MG63 (cell line): ENCODE measurements at regions not wholly inside any gene's neighbourhood (a gene's known extent, or its start where the extent isn't known, plus 50 kb on each side); places are given as distances from the start of the nearest gene placed in this dataset.
"Not testable (repeated sequence)": the region's sequence is repeated elsewhere in the genome, so short reads cannot be mapped to it uniquely, and the experiment has no call there.

Source experiments
- DNase-seq: peaks from one replicate; pipeline ENCODE4 v3.0.0-alpha.2; 2020
- H3K27me3 ChIP-seq: fragments of 250-450 bp; sonication (Bioruptor Pico); 2 replicates; pipeline ENCODE4 v1.5.1; 2020; ENCODE audit warnings: mild to moderate bottlenecking, moderate library complexity
- H3K36me3 ChIP-seq: fragments of 250-450 bp; sonication (Bioruptor Pico); 2 replicates; pipeline ENCODE4 v1.5.1; 2020; ENCODE audit warnings: mild to moderate bottlenecking, moderate library complexity
- H3K4me3 ChIP-seq: fragments of 250-450 bp; sonication (Bioruptor Pico); 2 replicates; pipeline ENCODE4 v1.5.1; 2020; ENCODE audit warnings: mild to moderate bottlenecking, moderate library complexity
- H3K9me3 ChIP-seq: fragments of 250-450 bp; sonication (Bioruptor Pico); 2 replicates; pipeline ENCODE4 v1.5.1; 2020; ENCODE audit warnings: mild to moderate bottlenecking, moderate library complexity

DNA sequence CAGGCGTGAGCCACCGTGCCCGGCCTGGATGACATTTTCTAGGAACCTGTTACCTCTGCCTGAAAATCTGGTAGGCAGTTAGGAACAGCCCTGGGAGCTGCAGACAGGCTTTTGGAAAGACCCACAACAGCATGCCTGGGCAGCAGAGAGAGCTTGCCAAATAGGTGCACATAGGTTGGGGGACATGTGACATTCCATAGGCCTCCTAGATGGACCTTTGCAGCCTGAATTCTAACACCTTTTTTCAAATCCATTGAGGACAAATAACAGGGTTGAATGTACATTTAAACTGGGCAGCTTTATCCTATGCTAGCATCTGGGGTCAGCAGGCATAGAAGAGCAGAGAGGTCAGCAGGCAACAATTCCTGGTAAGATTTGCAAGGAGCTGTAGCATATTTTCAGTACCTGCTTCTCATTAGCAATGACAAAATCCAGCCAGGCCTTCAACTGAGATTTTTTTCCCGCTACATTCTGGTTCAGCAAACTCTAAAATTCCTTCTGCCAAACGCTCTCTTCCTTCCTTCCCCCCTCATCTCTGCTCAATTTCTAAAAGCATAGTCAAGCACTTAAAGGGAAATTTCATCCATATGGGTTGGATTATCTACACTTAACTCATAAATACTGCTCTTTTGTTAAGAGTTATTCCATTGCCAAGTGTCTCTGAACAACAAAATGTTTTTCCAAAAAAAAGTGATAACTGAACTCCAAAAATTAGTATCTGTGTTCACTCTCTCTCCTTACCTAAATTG is 75.2 kb downstream of the SOWAHC start:
- no peaks in the 10 kb centered on the region for H3K27me3 ChIP-seq
- H3K36me3 ChIP-seq = no peaks in the 10 kb centered on the region
- H3K4me3 ChIP-seq = no peak overlapping the region
- H3K9me3 ChIP-seq = no peaks in the 10 kb centered on the region
- DNase-seq = no peak

DNA sequence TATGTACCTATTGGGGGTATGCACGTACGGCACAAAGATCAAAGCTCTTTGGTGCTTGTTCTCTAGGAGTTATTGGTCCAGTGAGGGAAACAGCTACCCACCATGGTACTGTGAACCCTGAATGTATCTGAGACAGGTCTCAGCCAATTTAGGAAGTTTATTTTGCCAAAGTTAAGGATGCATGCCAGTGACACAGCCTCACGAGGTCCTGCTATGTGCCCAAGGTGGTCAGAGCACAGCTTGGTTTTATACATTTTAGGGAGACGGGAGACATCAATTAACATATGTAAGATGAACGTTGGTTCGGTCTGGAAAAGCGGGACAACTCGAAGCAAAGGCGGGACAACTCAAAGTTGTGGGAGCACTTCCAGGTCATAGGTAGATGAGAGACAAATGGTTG is 75.8 kb downstream of the SOWAHC start:
- Histone ChIP-seq H3K36me3 (no peaks in the 10 kb centered on the region), H3K27me3 (no peaks in the 10 kb centered on the region), H3K4me3 (no peak overlapping the region), H3K9me3 (no peaks in the 10 kb centered on the region)
- DNase-seq = no peak

DNA sequence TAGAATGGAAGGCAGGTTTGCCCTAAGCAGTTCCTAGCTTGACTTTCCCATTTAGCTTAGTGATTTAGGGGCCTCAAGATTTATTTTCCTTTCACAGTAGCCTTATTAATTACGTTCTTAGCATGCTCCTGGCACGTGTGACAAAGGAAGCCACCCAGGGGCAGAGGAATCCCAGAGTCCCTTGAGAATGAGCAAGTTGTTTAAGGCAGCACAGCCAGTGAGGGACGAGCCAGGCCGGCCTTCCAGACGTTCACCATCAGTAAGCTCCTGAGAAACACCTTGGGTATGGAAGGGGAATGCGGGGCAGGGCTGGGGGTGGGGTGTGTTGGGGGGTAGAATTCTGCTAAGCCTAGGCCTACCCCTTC is 76.3 kb downstream of the SOWAHC start:
- no peak for DNase-seq
- no peaks in the 10 kb centered on the region for H3K36me3 ChIP-seq
- no peak overlapping the region for H3K4me3 ChIP-seq
- H3K27me3 ChIP-seq = no peaks in the 10 kb centered on the region
- no peaks in the 10 kb centered on the region for H3K9me3 ChIP-seq

DNA sequence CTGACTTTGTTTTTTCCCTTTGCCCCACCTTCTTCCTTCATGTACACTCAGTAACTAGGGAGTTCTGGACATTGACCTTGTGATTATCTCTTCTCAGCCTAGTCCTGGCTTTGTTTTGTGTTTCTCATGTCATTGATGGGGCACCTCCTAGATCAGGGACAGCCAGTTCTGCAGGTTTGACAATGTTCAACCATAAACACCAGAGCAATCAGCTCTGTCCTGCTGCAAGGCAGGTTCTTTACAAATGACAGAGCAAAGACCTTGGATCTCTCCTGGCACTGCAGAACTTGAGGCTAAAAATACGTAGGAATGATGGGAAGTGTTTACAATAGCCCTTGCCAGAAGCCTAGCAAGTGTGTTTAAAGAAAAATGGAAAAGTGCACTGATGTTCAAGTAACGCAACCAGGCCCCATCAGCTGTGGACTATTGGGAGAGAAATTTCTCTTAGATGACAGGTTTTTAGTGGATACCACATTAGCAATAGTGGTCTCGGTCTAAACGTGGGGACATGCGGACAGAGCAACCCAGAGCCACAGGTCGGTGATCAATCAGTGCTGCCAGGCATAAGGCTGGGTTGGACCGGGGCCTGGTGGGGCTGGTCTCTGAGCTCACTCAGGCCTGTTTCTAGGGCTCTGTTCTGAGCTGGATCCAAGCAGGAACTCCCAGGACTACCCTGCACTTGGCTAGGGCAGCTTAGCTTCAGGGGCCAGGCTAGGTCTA is 76.8 kb downstream of the SOWAHC start:
- Histone ChIP-seq H3K27me3 (no peaks in the 10 kb centered on the region), H3K36me3 (no peaks in the 10 kb centered on the region), H3K4me3 (no peak overlapping the region), H3K9me3 (no peaks in the 10 kb centered on the region)
- no peak for DNase-seq

DNA sequence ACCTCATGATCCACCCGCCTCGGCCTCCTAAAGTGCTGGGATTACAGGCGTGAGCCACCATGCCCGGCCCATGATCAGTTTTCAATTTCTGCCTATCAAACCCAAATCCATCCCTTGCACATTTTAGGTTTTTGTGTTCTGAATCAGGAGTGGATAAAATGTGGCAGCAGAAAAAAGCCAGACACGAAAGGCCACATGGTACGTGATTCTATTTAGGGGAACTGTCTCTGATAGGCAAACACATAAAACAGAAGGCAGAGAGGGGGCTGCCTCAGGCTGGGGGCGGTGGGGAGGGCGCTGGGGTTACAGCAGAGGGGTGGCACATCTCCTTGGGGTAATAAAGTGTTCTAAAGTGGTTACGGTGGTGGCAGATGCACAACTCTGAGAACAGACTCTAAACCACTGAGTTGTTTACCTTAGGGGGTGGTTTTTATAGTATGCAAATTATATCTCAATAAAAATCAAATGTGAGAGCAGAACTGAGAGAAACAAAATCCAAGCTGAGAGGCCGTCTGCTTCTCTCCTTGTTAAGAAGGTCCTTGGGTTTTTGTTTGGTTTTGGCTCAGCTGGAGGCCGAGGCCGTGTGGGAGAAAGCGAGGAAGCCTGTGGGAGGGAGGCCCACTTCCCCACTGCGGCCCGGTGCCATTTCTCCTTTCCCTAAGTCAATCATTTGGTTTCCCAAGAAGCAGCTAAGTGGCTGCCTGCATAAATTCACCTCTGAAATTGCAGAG is 78.0 kb downstream of the SOWAHC start:
- Histone ChIP-seq H3K4me3 (no peak overlapping the region), H3K9me3 (no peaks in the 10 kb centered on the region), H3K27me3 (no peaks in the 10 kb centered on the region), H3K36me3 (no peaks in the 10 kb centered on the region)
- DNase-seq = no peak

DNA sequence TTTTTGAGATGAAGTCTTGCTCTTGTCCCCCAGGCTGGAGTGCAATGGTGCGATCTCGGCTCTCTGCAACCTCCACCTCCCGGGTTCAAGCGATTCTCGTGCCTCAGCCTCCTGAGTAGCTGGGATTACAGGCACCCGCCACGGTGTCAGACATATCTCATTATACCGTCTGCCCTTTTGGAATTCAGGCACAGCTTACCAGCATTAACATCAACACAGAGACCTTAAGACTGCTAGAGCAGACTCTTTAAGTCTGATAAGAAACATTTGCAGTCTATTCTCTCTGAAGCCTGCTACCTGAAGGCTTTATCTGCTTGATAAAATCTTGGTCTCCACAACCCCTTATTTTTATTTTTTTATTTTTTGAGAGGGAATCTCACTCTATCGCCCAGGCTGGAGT is 78.7 kb downstream of the SOWAHC start:
- not testable (repeated sequence) for H3K4me3 ChIP-seq, H3K9me3 ChIP-seq, H3K27me3 ChIP-seq, H3K36me3 ChIP-seq, DNase-seq

DNA sequence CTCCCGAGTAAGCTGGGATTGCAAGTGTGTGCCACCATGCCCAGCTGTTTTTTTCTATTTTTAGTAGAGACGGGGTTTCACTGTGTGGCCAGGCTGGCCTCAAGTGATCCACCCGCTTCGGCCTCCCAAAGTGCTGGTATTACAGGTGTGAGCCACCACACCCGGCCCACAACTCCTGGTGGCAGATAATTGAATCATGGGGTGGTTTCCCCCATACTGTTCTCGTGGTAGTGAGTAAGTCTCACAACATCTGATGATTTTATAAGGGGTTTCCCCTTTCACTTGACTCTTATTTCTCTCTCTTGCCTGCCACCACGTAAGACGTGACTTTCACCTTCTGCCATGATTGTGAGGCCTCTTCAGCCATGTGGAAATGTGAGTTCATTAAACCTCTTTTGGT is 79.1 kb downstream of the SOWAHC start:
- H3K4me3 ChIP-seq, H3K27me3 ChIP-seq, H3K36me3 ChIP-seq, DNase-seq, H3K9me3 ChIP-seq: not testable (repeated sequence)

DNA sequence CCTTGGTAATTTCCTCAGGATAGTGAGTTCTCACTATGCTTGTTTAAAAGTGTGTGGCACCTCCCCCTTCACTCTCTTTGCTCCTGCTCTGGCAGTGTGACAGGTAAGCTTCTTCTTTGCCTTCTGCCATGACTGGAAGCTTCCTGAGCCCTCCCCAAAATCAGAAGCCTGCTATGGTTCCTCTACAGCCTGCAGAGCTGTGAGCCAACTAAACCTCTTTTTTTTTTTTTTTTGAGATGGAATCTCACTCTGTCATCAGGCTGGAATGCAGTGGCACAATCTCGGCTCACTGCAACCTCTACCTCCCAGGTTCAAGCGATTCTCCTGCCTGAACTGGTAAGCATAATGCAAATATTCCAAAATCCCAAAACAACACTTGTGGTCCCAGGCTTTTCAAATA is 80.0 kb downstream of the SOWAHC start:
- Histone ChIP-seq H3K9me3 (no peaks in the 10 kb centered on the region), H3K27me3 (no peaks in the 10 kb centered on the region), H3K36me3 (no peaks in the 10 kb centered on the region), H3K4me3 (no peak overlapping the region)
- peak; percentile 21 for DNase-seq

DNA sequence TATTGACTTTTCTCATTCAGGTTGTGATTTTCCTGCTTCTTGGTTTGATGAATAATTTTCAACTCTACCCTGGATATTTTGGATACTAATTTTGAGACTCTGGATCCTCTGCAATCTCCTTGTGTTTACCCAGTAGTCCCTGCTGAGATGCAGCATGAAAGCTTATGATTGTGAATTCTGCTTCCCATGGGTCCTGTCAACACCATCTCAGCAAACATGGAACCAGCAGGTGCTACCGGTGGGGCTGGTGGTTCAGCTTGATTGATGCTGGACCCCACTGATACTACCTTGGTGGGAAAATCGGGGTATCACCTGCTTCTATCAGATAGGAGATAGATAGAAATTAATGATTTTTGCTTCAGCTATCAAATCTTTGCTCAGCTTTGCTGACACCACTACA is 81.1 kb downstream of the SOWAHC start:
- no peaks in the 10 kb centered on the region for H3K9me3 ChIP-seq
- no peak overlapping the region for H3K4me3 ChIP-seq
- H3K27me3 ChIP-seq = no peaks in the 10 kb centered on the region
- H3K36me3 ChIP-seq = no peaks in the 10 kb centered on the region
- DNase-seq = no peak

DNA sequence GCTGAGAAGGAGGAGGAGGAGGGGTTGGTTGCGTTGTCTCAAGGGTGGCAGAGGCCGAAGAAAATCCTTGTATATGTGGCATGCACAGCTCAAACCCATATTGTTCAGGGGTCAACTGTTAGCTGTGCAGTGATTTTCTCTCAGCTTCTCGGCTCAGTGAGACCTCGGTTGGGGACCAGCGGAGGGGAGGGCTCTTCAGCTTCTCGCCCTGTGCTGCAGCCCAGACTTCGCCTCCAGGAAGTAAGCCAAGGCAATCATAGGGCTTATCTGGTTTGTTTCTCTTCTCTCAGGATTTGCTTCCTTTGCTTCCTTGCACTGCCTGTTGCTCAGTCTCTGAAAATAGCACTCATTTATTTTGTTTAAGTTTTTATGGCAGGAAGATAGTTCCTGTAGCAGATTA is 85.5 kb downstream of the SOWAHC start:
- Histone ChIP-seq H3K9me3 (no peaks in the 10 kb centered on the region), H3K4me3 (no peak overlapping the region), H3K27me3 (no peaks in the 10 kb centered on the region), H3K36me3 (no peaks in the 10 kb centered on the region)
- DNase-seq = no peak

DNA sequence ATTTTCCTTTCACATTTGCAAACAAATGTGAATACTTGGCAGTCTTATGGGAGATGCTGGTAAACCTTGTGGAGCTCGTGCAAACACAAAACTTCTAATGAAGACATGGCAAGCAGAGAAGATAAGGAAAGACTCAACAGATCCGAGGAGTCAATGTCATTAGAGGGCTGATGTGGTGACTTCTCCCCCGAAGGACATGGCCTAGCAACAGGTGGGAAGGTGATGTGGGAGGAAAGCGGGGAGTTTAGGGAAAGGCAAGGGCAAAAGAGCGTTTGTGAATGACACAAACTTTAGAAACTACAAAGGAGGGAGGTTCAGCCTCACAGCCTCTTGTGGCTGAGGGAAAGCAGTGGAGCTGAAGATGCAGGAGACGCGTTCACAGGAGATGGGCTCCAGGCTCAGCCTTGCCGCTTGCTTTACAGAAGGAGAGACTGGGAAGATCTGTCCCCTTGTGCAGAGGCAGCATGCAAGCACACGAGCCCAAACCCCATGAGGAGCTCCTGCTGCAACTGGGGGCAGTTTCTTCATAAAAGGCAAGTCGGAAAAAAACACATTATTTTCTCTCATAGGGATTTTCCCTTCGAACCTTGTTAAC is 86.6 kb downstream of the SOWAHC start:
- Histone ChIP-seq H3K4me3 (no peak overlapping the region), H3K9me3 (no peaks in the 10 kb centered on the region)
- DNase-seq = no peak

DNA sequence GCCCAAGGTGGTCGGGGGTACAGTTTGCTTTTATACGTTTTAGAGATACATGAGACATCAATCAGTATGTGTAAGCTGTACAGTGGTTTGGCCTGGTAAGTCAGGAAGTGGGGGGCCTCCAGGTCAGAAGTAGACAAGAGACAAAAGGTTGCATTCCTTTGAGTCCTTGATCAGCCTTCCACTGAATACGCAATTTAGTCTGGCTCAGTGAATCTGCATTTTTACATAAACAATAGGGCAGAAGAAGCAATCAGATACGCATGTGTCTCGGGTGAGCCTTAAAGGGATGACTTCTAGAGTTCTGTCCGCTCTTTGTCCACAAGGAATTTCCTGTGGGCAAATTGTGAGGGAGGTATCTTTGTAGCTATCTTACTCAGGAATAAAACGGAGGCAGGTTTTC is 87.2 kb downstream of the SOWAHC start:
- no peaks in the 10 kb centered on the region for H3K9me3 ChIP-seq
- H3K27me3 ChIP-seq = no peaks in the 10 kb centered on the region
- no peak overlapping the region for H3K4me3 ChIP-seq
- H3K36me3 ChIP-seq = no peaks in the 10 kb centered on the region
- DNase-seq = no peak

More for the DNA sequence above, 86.6 kb downstream of the SOWAHC start:
- no peaks in the 10 kb centered on the region for H3K27me3 ChIP-seq
- H3K36me3 ChIP-seq = no peaks in the 10 kb centered on the region

DNA sequence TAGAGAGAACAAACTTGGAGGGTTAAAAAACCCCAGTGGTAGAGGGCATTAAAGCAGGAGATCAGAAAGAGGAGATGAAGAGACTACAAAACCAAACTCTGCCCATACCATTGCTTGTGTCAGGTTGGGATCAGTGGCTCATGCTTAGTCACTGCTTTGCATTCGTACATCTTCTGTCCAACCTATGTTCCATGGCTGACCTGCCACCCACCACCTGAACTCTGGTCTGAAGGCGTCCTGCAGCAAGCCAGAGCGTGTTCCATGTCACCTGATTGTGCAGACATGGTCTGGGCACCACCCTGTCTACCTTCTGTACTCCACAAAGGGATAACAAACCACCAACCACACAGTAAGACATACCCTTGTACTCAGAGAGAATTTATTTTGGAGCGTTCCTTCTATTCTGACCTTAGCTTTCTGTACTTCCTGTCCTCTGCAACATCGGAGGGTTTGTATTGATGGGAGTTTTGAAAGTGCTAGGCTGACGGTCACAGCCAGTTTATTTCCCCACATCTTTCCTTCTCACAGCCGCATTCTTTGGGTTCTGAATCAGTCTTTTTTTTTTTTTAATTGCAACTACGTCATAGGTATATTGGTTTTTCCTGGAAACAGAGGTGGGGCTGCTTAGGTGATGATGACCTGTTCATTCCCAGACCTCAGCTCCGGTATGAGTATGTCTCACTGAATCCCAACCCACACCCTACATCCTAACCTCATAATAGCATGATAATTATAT is 88.3 kb downstream of the SOWAHC start:
- H3K9me3 ChIP-seq = no peaks in the 10 kb centered on the region
- H3K27me3 ChIP-seq = no peaks in the 10 kb centered on the region
- H3K36me3 ChIP-seq = no peaks in the 10 kb centered on the region
- no peak overlapping the region for H3K4me3 ChIP-seq
- no peak for DNase-seq

DNA sequence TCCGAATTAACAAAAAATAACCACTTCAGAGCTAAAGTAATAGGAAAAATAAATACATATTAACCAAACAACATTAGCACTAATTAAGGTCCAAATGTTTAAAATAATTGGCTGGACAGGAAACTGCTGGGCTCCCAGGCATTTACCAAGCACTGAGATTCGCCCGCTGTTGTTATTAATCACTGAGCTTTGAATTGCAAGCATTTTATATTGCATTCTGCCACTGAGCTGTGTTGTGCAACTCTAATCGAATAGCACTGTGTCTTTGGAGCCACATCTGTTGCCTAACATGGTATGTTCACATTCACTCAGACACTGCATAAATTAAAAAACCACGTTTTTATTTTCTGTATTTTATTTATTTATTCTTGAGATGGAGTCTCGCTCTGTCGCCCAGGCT is 88.9 kb downstream of the SOWAHC start:
- no peak for DNase-seq
- Histone ChIP-seq H3K4me3 (no peak overlapping the region), H3K27me3 (no peaks in the 10 kb centered on the region), H3K9me3 (no peaks in the 10 kb centered on the region), H3K36me3 (no peaks in the 10 kb centered on the region)

DNA sequence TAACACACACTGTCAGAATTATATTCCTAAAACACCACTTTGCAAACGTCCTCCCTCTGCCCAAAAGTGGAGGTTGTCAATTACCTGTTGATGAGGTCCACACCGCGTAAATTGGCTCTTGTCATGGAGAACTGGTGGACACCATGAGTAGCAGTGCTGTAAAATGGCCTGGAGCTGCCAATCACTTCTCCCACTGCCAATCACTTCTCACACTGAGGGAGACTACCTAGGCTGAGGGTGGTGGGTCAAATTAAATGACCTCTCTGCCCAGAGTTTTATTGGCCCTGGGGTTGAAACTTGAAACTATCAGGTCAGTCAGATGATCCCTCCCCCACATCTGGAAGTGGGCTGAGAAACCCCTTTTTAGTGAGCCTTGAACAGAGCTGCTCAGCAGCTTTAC is 89.6 kb downstream of the SOWAHC start:
- Histone ChIP-seq H3K9me3 (no peaks in the 10 kb centered on the region), H3K27me3 (no peaks in the 10 kb centered on the region), H3K36me3 (no peaks in the 10 kb centered on the region), H3K4me3 (no peak overlapping the region)
- DNase-seq = no peak

DNA sequence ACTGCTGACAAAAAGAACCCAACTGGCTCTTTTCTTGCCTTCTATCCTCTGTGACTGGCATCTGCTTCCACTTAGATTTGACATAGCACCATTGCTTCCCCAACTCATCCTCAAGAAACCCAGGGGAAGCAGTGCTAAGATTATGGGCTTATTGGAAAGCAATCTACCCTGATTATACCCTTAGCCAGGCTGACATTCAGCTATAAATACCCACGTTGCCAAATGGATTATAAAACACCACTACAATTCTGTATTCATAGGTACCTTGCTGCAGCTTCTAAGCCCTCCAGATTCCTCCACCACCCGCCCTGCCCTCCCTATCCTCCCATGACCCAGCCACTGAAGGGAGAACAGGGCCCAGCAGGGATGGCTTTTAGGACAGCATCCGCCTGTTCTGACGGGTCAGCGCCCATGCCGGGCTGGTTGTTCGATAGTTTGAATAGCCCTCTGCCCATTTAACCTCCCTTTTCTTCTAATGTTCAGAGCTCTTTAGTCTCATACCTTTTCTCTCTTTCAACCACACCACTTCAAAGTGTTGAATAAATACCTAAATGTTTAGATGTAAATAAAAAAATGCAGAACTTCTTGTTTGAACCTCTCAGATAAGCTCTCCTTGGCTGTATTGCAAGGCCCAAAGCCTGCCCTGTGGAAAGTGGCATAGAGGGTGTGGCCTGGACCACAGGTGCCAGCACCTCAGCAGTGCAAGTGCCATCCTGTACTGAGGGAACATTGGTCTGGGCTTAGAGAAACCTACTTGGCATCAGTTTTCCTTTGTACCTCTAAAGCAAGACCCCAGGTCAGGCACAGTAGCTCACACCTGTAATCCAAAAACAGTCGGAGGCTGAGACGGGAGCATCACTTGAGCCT is 86.6 kb upstream of the RGPD5 start:
- Histone ChIP-seq H3K27me3 (no peaks in the 10 kb centered on the region), H3K36me3 (no peaks in the 10 kb centered on the region), H3K9me3 (no peaks in the 10 kb centered on the region), H3K4me3 (no peak overlapping the region)
- DNase-seq = no peak
